Ovary (tissue), 3 donors: ENCODE measurements at regions not wholly inside any gene's neighbourhood (a gene's known extent, or its start where the extent isn't known, plus 50 kb on each side); places are given as distances from the start of the nearest gene placed in this dataset.

Experiments used
- EP300 ChIP-seq: sonication (generic); formaldehyde crosslinking; IDR thresholded peaks from one replicate; pipeline ENCODE4 v1.6.1; 2017; ENCODE audit warnings: antibody characterized with exemption
- TF ChIP-seq, protein P1 (sequence below), 3 donors: fragments of 450-650 bp in 2 of 3; fragments of 200-600 bp in 1 of 3; IDR thresholded peaks; one replicate each; pipeline versions ENCODE4 v1.5.1 to v1.8.0; 2016 to 2022; ENCODE audit warnings: antibody characterized with exemption in 3 of 3, mild to moderate bottlenecking in 1 of 3
- donor health status: DM: no; HTN: no; CAD: no.

DNA sequence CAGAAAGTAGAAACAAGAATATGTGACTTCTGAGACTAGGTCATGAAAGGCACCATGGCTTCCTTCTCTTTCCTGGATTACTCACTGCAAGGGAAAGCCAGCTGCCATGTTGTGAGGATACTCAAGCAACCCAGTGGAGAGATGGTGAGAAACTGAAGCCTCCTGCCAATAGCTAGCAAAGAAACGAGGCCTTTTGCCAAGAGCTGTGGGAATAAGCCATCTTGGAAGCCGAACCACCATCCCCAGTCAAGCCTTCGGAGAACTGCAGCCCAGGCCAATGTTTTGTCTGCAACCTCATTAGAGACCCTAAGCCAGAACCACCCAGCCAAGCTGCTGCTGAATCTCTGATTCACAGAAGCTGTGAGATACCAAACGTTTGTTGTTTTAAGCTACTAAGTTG is 104.7 kb upstream of the CRHR1 start:
- TF ChIP-seq, protein P1, sequence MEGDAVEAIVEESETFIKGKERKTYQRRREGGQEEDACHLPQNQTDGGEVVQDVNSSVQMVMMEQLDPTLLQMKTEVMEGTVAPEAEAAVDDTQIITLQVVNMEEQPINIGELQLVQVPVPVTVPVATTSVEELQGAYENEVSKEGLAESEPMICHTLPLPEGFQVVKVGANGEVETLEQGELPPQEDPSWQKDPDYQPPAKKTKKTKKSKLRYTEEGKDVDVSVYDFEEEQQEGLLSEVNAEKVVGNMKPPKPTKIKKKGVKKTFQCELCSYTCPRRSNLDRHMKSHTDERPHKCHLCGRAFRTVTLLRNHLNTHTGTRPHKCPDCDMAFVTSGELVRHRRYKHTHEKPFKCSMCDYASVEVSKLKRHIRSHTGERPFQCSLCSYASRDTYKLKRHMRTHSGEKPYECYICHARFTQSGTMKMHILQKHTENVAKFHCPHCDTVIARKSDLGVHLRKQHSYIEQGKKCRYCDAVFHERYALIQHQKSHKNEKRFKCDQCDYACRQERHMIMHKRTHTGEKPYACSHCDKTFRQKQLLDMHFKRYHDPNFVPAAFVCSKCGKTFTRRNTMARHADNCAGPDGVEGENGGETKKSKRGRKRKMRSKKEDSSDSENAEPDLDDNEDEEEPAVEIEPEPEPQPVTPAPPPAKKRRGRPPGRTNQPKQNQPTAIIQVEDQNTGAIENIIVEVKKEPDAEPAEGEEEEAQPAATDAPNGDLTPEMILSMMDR (IDR thresholded peaks at IDR 0.05), result no peak
- TF ChIP-seq EP300, result no peak
